MCF 10A (cell line): ENCODE measurements at regions not wholly inside any gene's neighbourhood (a gene's known extent, or its start where the extent isn't known, plus 50 kb on each side); places are given as distances from the start of the nearest gene placed in this dataset.

Experiments used
- BruUV-seq: library from RNA; stranded (reverse); fragments of 400-500 nt; replicated peaks from 2 replicates; lab custom pipeline; 2021; lab: Mats Ljungman, UMichigan
- CTCF ChIA-PET: fragments of 300-600 bp; sonication (Branson Sonifier 250); formaldehyde crosslinking; extraction: SDS; loops from one replicate; lab custom pipeline; 2021; ENCODE audit warnings: antibody characterized with exemption, inconsistent platforms; lab: Yijun Ruan, JAX
- POLR2A ChIA-PET: fragments of 300-600, 350-650 bp; sonication (Branson Sonifier 250); formaldehyde crosslinking; extraction: SDS; loops from one replicate; lab custom pipeline; 2020; ENCODE audit warnings: antibody characterized with exemption, inconsistent platforms; lab: Yijun Ruan, JAX
- DNase-seq: peaks from one replicate; pipeline ENCODE4 v3.0.0-alpha.2; 2018; ENCODE audit not compliant: unreplicated experiment
- H3K27ac Mint-ChIP-seq: one replicate; pipeline ENCODE4 v1.8.0; 2022; ENCODE audit warnings: mild to moderate bottlenecking, low read depth, mixed read lengths; ENCODE audit not compliant: unreplicated experiment
- H3K27me3 Mint-ChIP-seq: one replicate; pipeline ENCODE4 v1.8.0; 2022; ENCODE audit warnings: mixed read lengths; ENCODE audit not compliant: insufficient read depth, unreplicated experiment
- H3K36me3 Mint-ChIP-seq: one replicate; pipeline ENCODE4 v1.8.0; 2022; ENCODE audit warnings: mild to moderate bottlenecking, moderate library complexity, mixed read lengths; ENCODE audit not compliant: insufficient read depth, unreplicated experiment
- H3K4me1 Mint-ChIP-seq: one replicate; pipeline ENCODE4 v1.8.0; 2022; ENCODE audit warnings: mixed read lengths; ENCODE audit not compliant: insufficient read depth, unreplicated experiment
- H3K4me3 Mint-ChIP-seq: one replicate; pipeline ENCODE4 v1.8.0; 2022; ENCODE audit warnings: mild to moderate bottlenecking, moderate library complexity, mixed read lengths; ENCODE audit not compliant: unreplicated experiment
- H3K9me3 Mint-ChIP-seq: one replicate; pipeline ENCODE4 v1.8.0; 2022; ENCODE audit warnings: mixed read lengths; ENCODE audit not compliant: unreplicated experiment
- CTCF ChIP-seq: fragments of 200-600 bp; IDR thresholded peaks from one replicate; pipeline ENCODE4 v1.8.0; 2022; ENCODE audit warnings: antibody characterized with exemption, mild to moderate bottlenecking; ENCODE audit not compliant: unreplicated experiment
- intact Hi-C: fragments of 100-400 bp; cut with micrococcal nuclease; formaldehyde crosslinking; loops from 2 replicates; pipeline ENCODE4 v1.14.1; 2022

GRCh38 chr18:64663086-64663485 is 514.2 kb upstream of the LINC00305 start:
- BruUV-seq: no TSS peak
- H3K36me3 Mint-ChIP-seq: no peaks in the 10 kb centered on the region
- TF ChIP-seq CTCF: no peak
- ChIA-PET CTCF (no interaction called here), POLR2A (interaction anchor here (0.5 to 1.3 kb wide), 2 partner anchors 8 to 406 kb away, joined by 3 to 4 read pairs; no protein-coding TSS in a partner anchor)
- intact Hi-C loops: no loop called here
- peaks cover 48% of the 10 kb centered on the region for H3K27me3 Mint-ChIP-seq
- no peak for DNase-seq
- no peaks in the 10 kb centered on the region for H3K4me1 Mint-ChIP-seq
- H3K27ac Mint-ChIP-seq: no peak overlapping the region
- H3K4me3 Mint-ChIP-seq: no peak overlapping the region
- no peaks in the 10 kb centered on the region for H3K9me3 Mint-ChIP-seq

- no TSS peak for BruUV-seq
- no peaks in the 10 kb centered on the region for H3K4me1 Mint-ChIP-seq
- H3K9me3 Mint-ChIP-seq: no peaks in the 10 kb centered on the region
- CTCF ChIA-PET: interaction anchor here (1.2 kb wide), 1 partner anchor 14 kb away, joined by 3 read pairs; no protein-coding TSS in a partner anchor
- H3K27ac Mint-ChIP-seq: no peak overlapping the region
- intact Hi-C loops: no loop called here
- POLR2A ChIA-PET: no interaction called here
- no peak for DNase-seq
- H3K36me3 Mint-ChIP-seq: no peaks in the 10 kb centered on the region
- peaks cover 58% of the 10 kb centered on the region for H3K27me3 Mint-ChIP-seq
- TF ChIP-seq CTCF: no peak
- H3K4me3 Mint-ChIP-seq: no peak overlapping the region
Observed at GRCh38 chr18:64659196-64659595, 510.3 kb upstream of the LINC00305 start.

GRCh38 chr18:64653068-64653467 is 504.2 kb upstream of the LINC00305 start:
- intact Hi-C loops: no loop called here
- TF ChIP-seq CTCF: no peak
- Mint-ChIP-seq H3K27me3 (peaks cover 11% of the 10 kb centered on the region), H3K36me3 (no peaks in the 10 kb centered on the region), H3K4me1 (no peaks in the 10 kb centered on the region), H3K9me3 (no peaks in the 10 kb centered on the region), H3K27ac (no peak overlapping the region), H3K4me3 (no peak overlapping the region)
- no peak for DNase-seq
- ChIA-PET POLR2A (no interaction called here), CTCF (interaction anchor here (0.8 kb wide), 1 partner anchor 241 kb away, joined by 3 read pairs; no protein-coding TSS in a partner anchor)
- BruUV-seq: no TSS peak

GRCh38 chr18:64650068-64650467 is 501.2 kb upstream of the LINC00305 start:
- TF ChIP-seq CTCF: no peak
- Mint-ChIP-seq H3K27me3 (no peaks in the 10 kb centered on the region), H3K27ac (no peak overlapping the region), H3K4me1 (no peaks in the 10 kb centered on the region), H3K9me3 (no peaks in the 10 kb centered on the region), H3K4me3 (no peak overlapping the region), H3K36me3 (no peaks in the 10 kb centered on the region)
- POLR2A ChIA-PET: interaction anchor here (0.5 kb wide), 1 partner anchor 35 kb away, joined by 3 read pairs; no protein-coding TSS in a partner anchor
- DNase-seq: no peak
- CTCF ChIA-PET: no interaction called here
- intact Hi-C loops: no loop called here
- BruUV-seq: no TSS peak
